SU-DHL-6 (cell line): ENCODE measurements at regions not wholly inside any gene's neighbourhood (a gene's known extent, or its start where the extent isn't known, plus 50 kb on each side); places are given as distances from the start of the nearest gene placed in this dataset.

ENCODE experiments used
- H2AFZ ChIP-seq: fragments of 200-600 bp; sonication (generic); 2 replicates; pipeline ENCODE4 v1.6.1; 2014; ENCODE audit warnings: low read depth, mild to moderate bottlenecking, moderate library complexity, mixed read lengths, antibody characterized with exemption, low read length; ENCODE audit not compliant: severe bottlenecking
- H3F3A ChIP-seq: fragments of 200-600 bp; shearing (Covaris generic); 2 replicates; pipeline ENCODE4 v1.6.0; 2016; ENCODE audit warnings: antibody characterized with exemption, mild to moderate bottlenecking; ENCODE audit not compliant: insufficient read depth
- H3K27ac ChIP-seq: fragments of 200-600 bp; sonication (generic); 2 replicates; pipeline ENCODE4 v1.5.1; 2016; ENCODE audit warnings: low read depth, mild to moderate bottlenecking, low read length, moderate library complexity, mixed read lengths
- H3K27me3 ChIP-seq: fragments of 200-600 bp; sonication (generic), shearing (Covaris generic); 2 replicates; pipeline ENCODE4 v1.6.0; 2014; ENCODE audit warnings: mild to moderate bottlenecking, low read length
- H3K36me3 ChIP-seq: fragments of 200-600 bp; sonication (generic); 2 replicates; pipeline ENCODE4 v1.6.1; 2014; ENCODE audit warnings: mild to moderate bottlenecking, low read length, mixed read lengths
- H3K4me2 ChIP-seq: fragments of 300-600, 200-600 bp; shearing (Covaris generic), sonication (generic); 2 replicates; pipeline ENCODE4 v1.6.0; 2014; ENCODE audit warnings: low read length, low read depth, mild to moderate bottlenecking; ENCODE audit not compliant: poor library complexity, severe bottlenecking
- H3K4me3 ChIP-seq: fragments of 200-600 bp; sonication (generic); 2 replicates; pipeline ENCODE4 v1.5.1; 2014; ENCODE audit warnings: antibody characterized with exemption, low read length, mild to moderate bottlenecking, mixed read lengths; ENCODE audit not compliant: insufficient read depth, poor library complexity, severe bottlenecking
- H3K79me2 ChIP-seq: fragments of 200-600 bp; sonication (generic); 2 replicates; pipeline ENCODE4 v1.6.1; 2014; ENCODE audit warnings: mild to moderate bottlenecking, low read length, moderate library complexity; ENCODE audit not compliant: insufficient read depth
- H3K9ac ChIP-seq: fragments of 200-600 bp; sonication (generic); 2 replicates; pipeline ENCODE4 v1.7.0; 2014; ENCODE audit warnings: mild to moderate bottlenecking, low read length
- H3K9me2 ChIP-seq: fragments of 200-600 bp; sonication (generic); replicated peaks from 2 replicates; pipeline ENCODE4 v1.6.1; 2014; ENCODE audit warnings: low read length; ENCODE audit not compliant: insufficient read depth
- H3K9me3 ChIP-seq: fragments of 200-600 bp; sonication (generic); 2 replicates; pipeline ENCODE4 v1.6.1; 2014; ENCODE audit warnings: low read length, mixed read lengths; ENCODE audit not compliant: insufficient read depth
- H4K20me1 ChIP-seq: fragments of 200-600 bp; sonication (generic); 2 replicates; pipeline ENCODE4 v1.6.1; 2014; ENCODE audit warnings: low read depth, mild to moderate bottlenecking, antibody characterized with exemption, low read length, moderate library complexity, mixed read lengths
- CTCF ChIP-seq: fragments of 200-600 bp; sonication (generic); IDR thresholded peaks from one replicate; pipeline ENCODE4 v1.5.1; 2017; ENCODE audit warnings: antibody characterized with exemption, mild to moderate bottlenecking, low read length, moderate library complexity; ENCODE audit not compliant: insufficient read depth, poor library complexity, severe bottlenecking
- EZH2phosphoT487 ChIP-seq: fragments of 200-600 bp; sonication (generic), shearing (Covaris generic); conservative IDR thresholded peaks from 2 replicates; pipeline ENCODE4 v1.6.1; 2018; ENCODE audit warnings: mild to moderate bottlenecking, antibody characterized with exemption, low read length, moderate library complexity, mixed read lengths

- Histone ChIP-seq H4K20me1 (no peaks in the 10 kb centered on the region), H3K9me3 (no peaks in the 10 kb centered on the region), H3K36me3 (no peaks in the 10 kb centered on the region), H2AFZ (no peak overlapping the region), H3K4me2 (no peak overlapping the region), H3K4me3 (no peak overlapping the region), H3F3A (no peaks in the 10 kb centered on the region), H3K9me2 (no peaks in the 10 kb centered on the region), H3K79me2 (no peaks in the 10 kb centered on the region), H3K9ac (no peak overlapping the region), H3K27ac (no peak overlapping the region), H3K27me3 (no peaks in the 10 kb centered on the region)
- TF ChIP-seq EZH2phosphoT487 (no peak), CTCF (no peak)
Measured at GRCh38 chr6:81561731-81562130, 190.8 kb downstream of the TENT5A start.

GRCh38 chr6:81561071-81561564 lies 191.4 kb downstream of the TENT5A start:
- TF ChIP-seq CTCF (no peak), EZH2phosphoT487 (no peak)

GRCh38 chr6:81557811-81558210 lies 194.7 kb downstream of the TENT5A start:
- Histone ChIP-seq H3K9me3 (no peaks in the 10 kb centered on the region), H4K20me1 (no peaks in the 10 kb centered on the region), H3K9ac (no peak overlapping the region), H3K9me2 (no peaks in the 10 kb centered on the region), H2AFZ (no peak overlapping the region), H3K27me3 (no peaks in the 10 kb centered on the region), H3K79me2 (no peaks in the 10 kb centered on the region), H3F3A (no peaks in the 10 kb centered on the region), H3K4me2 (no peak overlapping the region), H3K27ac (no peak overlapping the region), H3K4me3 (no peak overlapping the region), H3K36me3 (no peaks in the 10 kb centered on the region)
- TF ChIP-seq CTCF = no peak

More at GRCh38 chr6:81561071-81561564, 191.4 kb downstream of the TENT5A start:
- Histone ChIP-seq H2AFZ (no peak overlapping the region), H3K79me2 (no peaks in the 10 kb centered on the region), H3K4me2 (no peak overlapping the region), H3F3A (no peaks in the 10 kb centered on the region), H3K9me2 (no peaks in the 10 kb centered on the region), H3K9ac (no peak overlapping the region), H3K9me3 (no peaks in the 10 kb centered on the region), H3K4me3 (no peak overlapping the region), H4K20me1 (no peaks in the 10 kb centered on the region), H3K27me3 (no peaks in the 10 kb centered on the region), H3K36me3 (no peaks in the 10 kb centered on the region), H3K27ac (no peak overlapping the region)
